ENCODE measurements at regions not wholly inside any gene's neighbourhood (a gene's known extent, or its start where the extent isn't known, plus 50 kb on each side); places are given as distances from the start of the nearest gene placed in this dataset.

GRCh38 chr11:107102692-107103477, 84.6 kb upstream of the GUCY1A2 start:
- H3K36me3 ChIP-seq (ENCODE audit: control insufficient read depth in 3 of 3, insufficient read depth in 2 of 3, low read depth in 1 of 3, low read length in 3 of 3) = no peaks in the 10 kb centered on the region
- no peaks in the 10 kb centered on the region for H3K27me3 ChIP-seq (ENCODE audit: control insufficient read depth in 3 of 3, insufficient read depth in 3 of 3, low read length in 3 of 3)
- H3K4me1 ChIP-seq (ENCODE audit: control insufficient read depth in 3 of 3, insufficient read depth in 2 of 3, low read depth in 1 of 3, low read length in 2 of 3) = no peaks in the 10 kb centered on the region
- 80 to 90% (median 88%) methylated on average over 9 of the region's 9 CpGs for WGBS, 3 donors
- FAIRE-seq (no peak), DNase-seq (no peak)
- no peaks in the 10 kb centered on the region for H3K9me3 ChIP-seq (ENCODE audit: control insufficient read depth in 2 of 2, insufficient read depth in 1 of 2, low read depth in 1 of 2, low read length in 1 of 2)
- H3K4me3 ChIP-seq (ENCODE audit: low read depth in 1 of 3, low read length in 3 of 3) = no peak overlapping the region
- no peak overlapping the region for H3K27ac ChIP-seq (ENCODE audit: low read depth in 1 of 3, low read length in 2 of 3)

- Histone ChIP-seq H3K27ac (ENCODE audit: low read depth in 1 of 3, low read length in 2 of 3) (no peak overlapping the region), H3K4me1 (ENCODE audit: control insufficient read depth in 3 of 3, insufficient read depth in 2 of 3, low read depth in 1 of 3, low read length in 2 of 3) (no peaks in the 10 kb centered on the region), H3K4me3 (ENCODE audit: low read depth in 1 of 3, low read length in 3 of 3) (no peak overlapping the region), H3K36me3 (ENCODE audit: control insufficient read depth in 3 of 3, insufficient read depth in 2 of 3, low read depth in 1 of 3, low read length in 3 of 3) (no peaks in the 10 kb centered on the region), H3K9me3 (ENCODE audit: control insufficient read depth in 2 of 2, insufficient read depth in 1 of 2, low read depth in 1 of 2, low read length in 1 of 2) (peaks cover 0 to 6% of the 10 kb centered on the region in 2 donors), H3K27me3 (ENCODE audit: control insufficient read depth in 3 of 3, insufficient read depth in 3 of 3, low read length in 3 of 3) (no peaks in the 10 kb centered on the region)
- WGBS, 3 donors = 55 to 84% (median 61%) methylated on average over 3 of the region's 3 CpGs
- DNase-seq (peak in 1 of 2 donors; percentile 0), FAIRE-seq (no peak)
Measured at GRCh38 chr11:107092667-107093066, 74.4 kb upstream of the GUCY1A2 start.

DNA sequence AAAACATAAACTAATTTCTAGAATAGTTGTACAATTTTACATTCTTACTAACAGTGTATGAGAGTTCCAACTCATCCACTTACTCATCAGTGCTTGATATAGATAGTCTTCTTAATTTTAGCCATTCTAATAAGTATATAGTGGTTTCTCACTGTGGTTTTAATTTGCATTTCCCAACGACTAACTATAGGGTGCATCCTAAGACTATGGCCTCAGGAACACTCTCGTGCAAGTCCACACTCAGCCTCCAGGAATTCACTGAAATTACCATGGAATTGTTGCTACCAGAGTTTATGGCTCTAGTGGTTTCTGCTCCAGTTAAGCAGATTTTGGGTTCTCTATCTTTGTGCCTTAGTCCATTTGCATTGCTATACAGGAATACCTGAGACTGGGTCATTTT, 60.1 kb upstream of the GUCY1A2 start:
- H3K4me3 ChIP-seq (ENCODE audit: low read depth in 1 of 3, low read length in 3 of 3) = no peak overlapping the region

GRCh38 chr11:107076832-107077231, 58.6 kb upstream of the GUCY1A2 start:
- H3K4me1 ChIP-seq (ENCODE audit: control insufficient read depth in 3 of 3, insufficient read depth in 2 of 3, low read depth in 1 of 3, low read length in 2 of 3) = no peaks in the 10 kb centered on the region
- no peaks in the 10 kb centered on the region for H3K36me3 ChIP-seq (ENCODE audit: control insufficient read depth in 3 of 3, insufficient read depth in 2 of 3, low read depth in 1 of 3, low read length in 3 of 3)
- H3K27me3 ChIP-seq (ENCODE audit: control insufficient read depth in 3 of 3, insufficient read depth in 3 of 3, low read length in 3 of 3) = no peaks in the 10 kb centered on the region
- H3K9me3 ChIP-seq (ENCODE audit: control insufficient read depth in 2 of 2, insufficient read depth in 1 of 2, low read depth in 1 of 2, low read length in 1 of 2) = peaks cover 0 to 4% of the 10 kb centered on the region in 2 donors
- FAIRE-seq (no peak), DNase-seq (no peak)
- H3K27ac ChIP-seq (ENCODE audit: low read depth in 1 of 3, low read length in 2 of 3) = no peak overlapping the region
- 73 to 77% (median 74%) methylated on average over 2 of the region's 2 CpGs for WGBS, 3 donors
- no peak overlapping the region for H3K4me3 ChIP-seq (ENCODE audit: low read depth in 1 of 3, low read length in 3 of 3)

More for the DNA sequence above, 60.1 kb upstream of the GUCY1A2 start:
- no peaks in the 10 kb centered on the region for H3K36me3 ChIP-seq (ENCODE audit: control insufficient read depth in 3 of 3, insufficient read depth in 2 of 3, low read depth in 1 of 3, low read length in 3 of 3)
- H3K27me3 ChIP-seq (ENCODE audit: control insufficient read depth in 3 of 3, insufficient read depth in 3 of 3, low read length in 3 of 3) = no peaks in the 10 kb centered on the region
- 54 to 68% (median 64%) methylated on average over 2 of the region's 2 CpGs for WGBS, 3 donors
- FAIRE-seq (no peak), DNase-seq (peak in 1 of 2 donors; percentile 13)
- no peak overlapping the region for H3K27ac ChIP-seq (ENCODE audit: low read depth in 1 of 3, low read length in 2 of 3)
- H3K9me3 ChIP-seq (ENCODE audit: control insufficient read depth in 2 of 2, insufficient read depth in 1 of 2, low read depth in 1 of 2, low read length in 1 of 2) = peaks cover 0 to 11% of the 10 kb centered on the region in 2 donors
- no peaks in the 10 kb centered on the region for H3K4me1 ChIP-seq (ENCODE audit: control insufficient read depth in 3 of 3, insufficient read depth in 2 of 3, low read depth in 1 of 3, low read length in 2 of 3)

DNA sequence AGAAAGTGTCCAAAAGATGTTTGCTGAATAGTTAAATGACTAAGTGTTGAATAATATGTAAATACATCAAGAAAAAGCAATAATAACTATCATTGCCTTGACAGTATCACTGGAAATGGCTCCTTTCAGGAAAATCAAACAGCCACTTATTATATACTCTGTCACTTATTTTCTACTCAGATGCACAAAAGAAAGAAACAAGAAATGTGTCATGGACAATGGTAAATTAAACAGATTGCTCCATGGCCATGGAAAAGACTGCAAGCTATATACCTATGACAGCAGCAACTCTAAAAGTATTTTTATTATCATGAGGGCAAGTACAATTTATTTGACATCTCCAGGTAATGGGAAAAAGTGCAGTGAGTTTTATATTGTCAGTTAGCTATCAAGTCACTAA, 52.9 kb upstream of the GUCY1A2 start:
- no peaks in the 10 kb centered on the region for H3K4me1 ChIP-seq (ENCODE audit: control insufficient read depth in 3 of 3, insufficient read depth in 2 of 3, low read depth in 1 of 3, low read length in 2 of 3)
- H3K36me3 ChIP-seq (ENCODE audit: control insufficient read depth in 3 of 3, insufficient read depth in 2 of 3, low read depth in 1 of 3, low read length in 3 of 3) = no peaks in the 10 kb centered on the region
- FAIRE-seq = no peak
- H3K27ac ChIP-seq (ENCODE audit: low read depth in 1 of 3, low read length in 2 of 3) = no peak overlapping the region
- H3K4me3 ChIP-seq (ENCODE audit: low read depth in 1 of 3, low read length in 3 of 3) = no peak overlapping the region
- DNase-seq = no peak
- no peaks in the 10 kb centered on the region for H3K9me3 ChIP-seq (ENCODE audit: control insufficient read depth in 2 of 2, insufficient read depth in 1 of 2, low read depth in 1 of 2, low read length in 1 of 2)
- no peaks in the 10 kb centered on the region for H3K27me3 ChIP-seq (ENCODE audit: control insufficient read depth in 3 of 3, insufficient read depth in 3 of 3, low read length in 3 of 3)
